Endothelial cell of umbilical vein (primary cell): ENCODE measurements at regions not wholly inside any gene's neighbourhood (a gene's known extent, or its start where the extent isn't known, plus 50 kb on each side); places are given as distances from the start of the nearest gene placed in this dataset.

Experiments used
- EZH2 ChIP-seq: IDR thresholded peaks from 2 replicates; pipeline ENCODE4 v1.6.1; 2012; ENCODE audit warnings: borderline replicate concordance, low read depth, mild to moderate bottlenecking, moderate library complexity, low read length, inconsistent platforms; ENCODE audit not compliant: severe bottlenecking
- MYC ChIP-seq: IDR thresholded peaks from one replicate; pipeline ENCODE4 v1.6.1; 2011; ENCODE audit warnings: mild to moderate bottlenecking, low read depth, low read length
- POLR2A ChIP-seq: IDR thresholded peaks from 2 replicates; pipeline ENCODE4 v1.6.1; 2012; ENCODE audit warnings: low read depth, mild to moderate bottlenecking, control low read depth, low read length
- TF ChIP-seq, protein P1 (sequence below), 2 donors: IDR thresholded peaks; 1 replicate in 1 of 2; 2 replicates in 1 of 2; pipeline ENCODE4 v1.5.1; 2011; ENCODE audit warnings: low read length in 2 of 2, mild to moderate bottlenecking in 2 of 2, moderate library complexity in 2 of 2, control low read depth in 1 of 2, inconsistent platforms in 1 of 2, low read depth in 1 of 2; ENCODE audit not compliant: insufficient read depth in 1 of 2; ENCODE audit errors: extremely low read depth in 1 of 2

DNA sequence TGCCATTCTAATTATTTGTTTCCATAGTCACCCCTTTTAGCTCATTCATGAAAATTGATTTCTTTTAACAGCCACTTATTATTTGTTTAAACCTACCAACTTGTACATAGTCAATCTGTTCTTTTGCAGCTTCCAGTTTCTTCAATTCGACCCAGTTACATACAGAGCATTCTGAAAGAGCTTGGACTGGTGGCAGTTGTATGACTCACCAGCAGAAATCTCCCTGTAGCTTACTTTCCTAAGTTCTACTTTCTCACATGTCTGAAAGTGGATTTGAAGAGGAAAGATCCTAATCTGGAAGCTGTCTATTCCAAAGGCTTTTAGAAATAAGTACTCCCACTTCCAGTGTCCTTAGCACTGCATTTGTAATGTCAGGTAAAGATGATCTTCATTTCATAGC, 447.9 kb downstream of the HTR1B start:
- TF ChIP-seq POLR2A (no peak), MYC (no peak), EZH2 (no peak)
- TF ChIP-seq, protein P1, sequence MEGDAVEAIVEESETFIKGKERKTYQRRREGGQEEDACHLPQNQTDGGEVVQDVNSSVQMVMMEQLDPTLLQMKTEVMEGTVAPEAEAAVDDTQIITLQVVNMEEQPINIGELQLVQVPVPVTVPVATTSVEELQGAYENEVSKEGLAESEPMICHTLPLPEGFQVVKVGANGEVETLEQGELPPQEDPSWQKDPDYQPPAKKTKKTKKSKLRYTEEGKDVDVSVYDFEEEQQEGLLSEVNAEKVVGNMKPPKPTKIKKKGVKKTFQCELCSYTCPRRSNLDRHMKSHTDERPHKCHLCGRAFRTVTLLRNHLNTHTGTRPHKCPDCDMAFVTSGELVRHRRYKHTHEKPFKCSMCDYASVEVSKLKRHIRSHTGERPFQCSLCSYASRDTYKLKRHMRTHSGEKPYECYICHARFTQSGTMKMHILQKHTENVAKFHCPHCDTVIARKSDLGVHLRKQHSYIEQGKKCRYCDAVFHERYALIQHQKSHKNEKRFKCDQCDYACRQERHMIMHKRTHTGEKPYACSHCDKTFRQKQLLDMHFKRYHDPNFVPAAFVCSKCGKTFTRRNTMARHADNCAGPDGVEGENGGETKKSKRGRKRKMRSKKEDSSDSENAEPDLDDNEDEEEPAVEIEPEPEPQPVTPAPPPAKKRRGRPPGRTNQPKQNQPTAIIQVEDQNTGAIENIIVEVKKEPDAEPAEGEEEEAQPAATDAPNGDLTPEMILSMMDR (IDR thresholded peaks at IDR 0.05; ENCODE audit: extremely low read depth in 1 of 2, insufficient read depth in 1 of 2, low read depth in 1 of 2, low read length in 2 of 2) = no peak
